ENCODE measurements at regions not wholly inside any gene's neighbourhood (a gene's known extent, or its start where the extent isn't known, plus 50 kb on each side); places are given as distances from the start of the nearest gene placed in this dataset.

GRCh38 chr12:125201940-125202339 lies 136.7 kb downstream of the AACS start:
- WGBS, 2 donors: 83 to 87% methylated on average over 2 of the region's 2 CpGs
- DNase-seq (no peak), ATAC-seq (ENCODE audit: insufficient read depth, low FRiP score) (no peak)
- Histone ChIP-seq H3K27ac (ENCODE audit: low read depth in 1 of 2, low read length in 1 of 2) (no peak overlapping the region), H3K4me1 (ENCODE audit: control insufficient read depth in 5 of 5, insufficient read depth in 5 of 5, low read length in 5 of 5) (no peaks in the 10 kb centered on the region), H3K9ac (ENCODE audit: insufficient read depth in 1 of 2, low read length in 2 of 2) (no peak overlapping the region), H3K9me3 (ENCODE audit: control insufficient read depth in 4 of 4, insufficient read depth in 3 of 4, low read length in 3 of 4) (peaks cover 0 to 12% (median under 1%) of the 10 kb centered on the region in 4 donors), H3K4me3 (no peak overlapping the region), H3K36me3 (ENCODE audit: control insufficient read depth in 4 of 4, insufficient read depth in 4 of 4, low read length in 4 of 4) (no peaks in the 10 kb centered on the region), H3K27me3 (ENCODE audit: control insufficient read depth in 3 of 3, insufficient read depth in 3 of 3, low read length in 2 of 3) (peaks cover 0 to 4% (median 0%) of the 10 kb centered on the region in 3 donors)
- no peak for TF ChIP-seq CTCF (IDR thresholded peaks at IDR 0.05; ENCODE audit: control extremely low read depth, extremely low read depth)

GRCh38 chr12:125202421-125202820 lies 137.2 kb downstream of the AACS start:
- H3K9ac ChIP-seq (ENCODE audit: insufficient read depth in 1 of 2, low read length in 2 of 2): no peak overlapping the region
- H3K4me1 ChIP-seq (ENCODE audit: control insufficient read depth in 5 of 5, insufficient read depth in 5 of 5, low read length in 5 of 5): peaks cover 0 to 2% (median 0%) of the 10 kb centered on the region in 5 donors
- 58 to 83% methylated on average over 1 of the region's 1 CpG for WGBS, 2 donors
- H3K27ac ChIP-seq (ENCODE audit: low read depth in 1 of 2, low read length in 1 of 2): no peak overlapping the region
- no peak for TF ChIP-seq CTCF (IDR thresholded peaks at IDR 0.05; ENCODE audit: control extremely low read depth, extremely low read depth)
- DNase-seq (no peak), ATAC-seq (ENCODE audit: insufficient read depth, low FRiP score) (no peak)
- peaks cover 0 to 4% (median 0%) of the 10 kb centered on the region in 3 donors for H3K27me3 ChIP-seq (ENCODE audit: control insufficient read depth in 3 of 3, insufficient read depth in 3 of 3, low read length in 2 of 3)
- H3K4me3 ChIP-seq: no peak overlapping the region
- H3K36me3 ChIP-seq (ENCODE audit: control insufficient read depth in 4 of 4, insufficient read depth in 4 of 4, low read length in 4 of 4): no peaks in the 10 kb centered on the region
- H3K9me3 ChIP-seq (ENCODE audit: control insufficient read depth in 4 of 4, insufficient read depth in 3 of 4, low read length in 3 of 4): peaks cover 0 to 12% (median under 1%) of the 10 kb centered on the region in 4 donors

- TF ChIP-seq CTCF (IDR thresholded peaks at IDR 0.05; ENCODE audit: control extremely low read depth, extremely low read depth): no peak
- Histone ChIP-seq H3K4me1 (ENCODE audit: control insufficient read depth in 5 of 5, insufficient read depth in 5 of 5, low read length in 5 of 5) (peaks cover 0 to 2% (median 0%) of the 10 kb centered on the region in 5 donors), H3K27ac (ENCODE audit: low read depth in 1 of 2, low read length in 1 of 2) (no peak overlapping the region), H3K9me3 (ENCODE audit: control insufficient read depth in 4 of 4, insufficient read depth in 3 of 4, low read length in 3 of 4) (peaks cover 0 to 12% (median under 1%) of the 10 kb centered on the region in 4 donors), H3K36me3 (ENCODE audit: control insufficient read depth in 4 of 4, insufficient read depth in 4 of 4, low read length in 4 of 4) (no peaks in the 10 kb centered on the region), H3K9ac (ENCODE audit: insufficient read depth in 1 of 2, low read length in 2 of 2) (no peak overlapping the region), H3K27me3 (ENCODE audit: control insufficient read depth in 3 of 3, insufficient read depth in 3 of 3, low read length in 2 of 3) (peaks cover 0 to 4% (median 4%) of the 10 kb centered on the region in 3 donors), H3K4me3 (no peak overlapping the region)
- no peak for DNase-seq
- WGBS, 2 donors: 15 to 16% methylated on average over 1 of the region's 1 CpG
- no peak for ATAC-seq (ENCODE audit: insufficient read depth, low FRiP score)
Observed at GRCh38 chr12:125203145-125203765, 138.0 kb downstream of the AACS start.
